SH-SY5Y (cell line): ENCODE measurements at regions not wholly inside any gene's neighbourhood (a gene's known extent, or its start where the extent isn't known, plus 50 kb on each side); places are given as distances from the start of the nearest gene placed in this dataset.

ENCODE experiments used
- GATA2 ChIP-seq: IDR thresholded peaks from 2 replicates; pipeline ENCODE4 v1.6.1; 2011; ENCODE audit warnings: mild to moderate bottlenecking, low read depth, low read length
- GATA3 ChIP-seq: IDR thresholded peaks from 2 replicates; pipeline ENCODE4 v1.6.1; 2011; ENCODE audit warnings: low read depth, mild to moderate bottlenecking, low read length, moderate library complexity

- TF ChIP-seq GATA2 (no peak), GATA3 (no peak)
Observed at GRCh38 chr11:96658436-96658835, 268.6 kb downstream of the JRKL start.
